H9 (cell line): ENCODE measurements at regions not wholly inside any gene's neighbourhood (a gene's known extent, or its start where the extent isn't known, plus 50 kb on each side); places are given as distances from the start of the nearest gene placed in this dataset.
A peak's percentile ranks its signal among the peaks of the same experiment; 100 is the strongest.

Experiments used
- DNase-seq: peaks from one replicate; pipeline ENCODE4 v3.0.0-alpha.2; 2017
- H2AFZ ChIP-seq: one replicate; pipeline ENCODE4 v1.6.1; 2013; ENCODE audit warnings: mild to moderate bottlenecking, low read length, control low read depth, moderate library complexity
- H2AK5ac ChIP-seq: 2 replicates; pipeline ENCODE4 v1.6.1; 2013; ENCODE audit warnings: low read length, control low read depth, mixed read lengths; ENCODE audit not compliant: insufficient read length
- H2BK120ac ChIP-seq: one replicate; pipeline ENCODE4 v1.6.1; 2013; ENCODE audit warnings: low read depth, mild to moderate bottlenecking, low read length, control low read depth, inconsistent platforms; ENCODE audit not compliant: poor library complexity, severe bottlenecking
- H2BK12ac ChIP-seq: 2 replicates; pipeline ENCODE4 v1.6.1; 2013; ENCODE audit warnings: low read length, control low read depth, mixed read lengths, low read depth; ENCODE audit not compliant: insufficient read length
- H2BK15ac ChIP-seq: 2 replicates; pipeline ENCODE4 v1.6.1; 2013; ENCODE audit warnings: low read depth, low read length, control low read depth
- H2BK20ac ChIP-seq: one replicate; pipeline ENCODE4 v1.6.1; 2013; ENCODE audit warnings: low read depth, mild to moderate bottlenecking, low read length, control low read depth, inconsistent platforms; ENCODE audit not compliant: poor library complexity, severe bottlenecking
- H2BK5ac ChIP-seq: 2 replicates; pipeline ENCODE4 v1.6.1; 2013; ENCODE audit warnings: low read length, control low read depth, mixed read lengths; ENCODE audit not compliant: insufficient read length
- H3K14ac ChIP-seq: 2 replicates; pipeline ENCODE4 v1.6.1; 2013; ENCODE audit warnings: low read length, control low read depth; ENCODE audit not compliant: insufficient read depth
- H3K18ac ChIP-seq: 2 replicates; pipeline ENCODE4 v1.6.1; 2013; ENCODE audit warnings: low read depth, mild to moderate bottlenecking, mixed read lengths, low read length, control low read depth; ENCODE audit not compliant: insufficient read length
- H3K23ac ChIP-seq: 2 replicates; pipeline ENCODE4 v1.6.1; 2013; ENCODE audit warnings: low read length, control low read depth, mixed read lengths, low read depth; ENCODE audit not compliant: insufficient read length
- H3K23me2 ChIP-seq: 2 replicates; pipeline ENCODE4 v1.6.1; 2013; ENCODE audit warnings: low read depth, mild to moderate bottlenecking, mixed read lengths, low read length, control low read depth; ENCODE audit not compliant: insufficient read length, poor library complexity, severe bottlenecking
- H3K27ac ChIP-seq: 2 replicates; pipeline ENCODE4 v1.5.1; 2013; ENCODE audit warnings: low read length, control low read depth, mixed read lengths, low read depth; ENCODE audit not compliant: insufficient read length
- H3K27me3 ChIP-seq: 2 replicates; pipeline ENCODE4 v1.6.1; 2013; ENCODE audit warnings: low read length, control low read depth, inconsistent platforms; ENCODE audit not compliant: insufficient read depth
- H3K4ac ChIP-seq: 2 replicates; pipeline ENCODE4 v1.6.1; 2013; ENCODE audit warnings: low read depth, mild to moderate bottlenecking, control low read depth, inconsistent platforms, low read length, moderate library complexity
- H3K4me1 ChIP-seq: 2 replicates; pipeline ENCODE4 v1.6.1; 2013; ENCODE audit warnings: low read length, control low read depth, inconsistent platforms; ENCODE audit not compliant: insufficient read depth
- H3K4me2 ChIP-seq: 2 replicates; pipeline ENCODE4 v1.6.1; 2013; ENCODE audit warnings: low read length, control low read depth, mixed read lengths; ENCODE audit not compliant: insufficient read length, insufficient read depth
- H3K56ac ChIP-seq: 2 replicates; pipeline ENCODE4 v1.6.1; 2013; ENCODE audit warnings: low read depth, mild to moderate bottlenecking, mixed read lengths, low read length, control low read depth; ENCODE audit not compliant: insufficient read length
- H3K79me1 ChIP-seq: 2 replicates; pipeline ENCODE4 v1.6.1; 2013; ENCODE audit warnings: low read depth, mild to moderate bottlenecking, moderate library complexity, low read length, control low read depth, inconsistent platforms; ENCODE audit not compliant: insufficient read depth, poor library complexity, severe bottlenecking
- H3K79me2 ChIP-seq: 2 replicates; pipeline ENCODE4 v1.6.1; 2013; ENCODE audit warnings: low read length, control low read depth, inconsistent platforms; ENCODE audit not compliant: insufficient read depth
- H3K9ac ChIP-seq: 2 replicates; pipeline ENCODE4 v1.6.1; 2013; ENCODE audit warnings: low read length, control low read depth, mixed read lengths; ENCODE audit not compliant: insufficient read length; ENCODE audit errors: extremely low read depth
- H3K9me3 ChIP-seq: one replicate; pipeline ENCODE4 v1.6.1; 2013; ENCODE audit warnings: low read depth, low read length, inconsistent platforms; ENCODE audit not compliant: control insufficient read depth
- H3T11ph ChIP-seq: one replicate; pipeline ENCODE4 v1.6.1; 2013; ENCODE audit warnings: mild to moderate bottlenecking, low read length, control low read depth, inconsistent platforms
- H4K20me1 ChIP-seq: one replicate; pipeline ENCODE4 v1.6.1; 2013; ENCODE audit not compliant: control insufficient read depth, insufficient read length, insufficient read depth
- H4K5ac ChIP-seq: 2 replicates; pipeline ENCODE4 v1.6.1; 2013; ENCODE audit warnings: low read depth, mild to moderate bottlenecking, mixed read lengths, low read length, control low read depth; ENCODE audit not compliant: insufficient read length
- H4K8ac ChIP-seq: replicated peaks from 2 replicates; pipeline ENCODE4 v1.6.1; 2013; ENCODE audit warnings: low read length, control low read depth, mixed read lengths, low read depth; ENCODE audit not compliant: insufficient read length
- H4K91ac ChIP-seq: 2 replicates; pipeline ENCODE4 v1.6.1; 2013; ENCODE audit warnings: low read depth, mild to moderate bottlenecking, moderate library complexity, mixed read lengths, low read length, control low read depth; ENCODE audit not compliant: insufficient read length
- H3K27ac Mint-ChIP-seq, 3 experiments: 2 replicates in 2 of 3; 3 replicates in 1 of 3; pipeline ENCODE4 v1.8.0; 2020 to 2021; ENCODE audit warnings: mixed read lengths in 3 of 3, mild to moderate bottlenecking in 1 of 3, moderate library complexity in 1 of 3
- H3K27me3 Mint-ChIP-seq: 2 replicates; pipeline ENCODE4 v1.8.0; 2021; ENCODE audit warnings: low read depth, mild to moderate bottlenecking, moderate library complexity, mixed read lengths
- H3K36me3 Mint-ChIP-seq, 3 experiments: 2 replicates in 2 of 3; 3 replicates in 1 of 3; pipeline ENCODE4 v1.8.0; 2020 to 2021; ENCODE audit warnings: low read depth in 3 of 3, mixed read lengths in 3 of 3; ENCODE audit not compliant: insufficient read depth in 1 of 3
- H3K4me1 Mint-ChIP-seq, 2 experiments: 2 replicates each; pipeline ENCODE4 v1.8.0; 2020; ENCODE audit warnings: mixed read lengths in 2 of 2
- H3K4me3 Mint-ChIP-seq, 2 experiments: 2 replicates in 1 of 2; 3 replicates in 1 of 2; pipeline ENCODE4 v1.8.0; 2020 to 2021; ENCODE audit warnings: mild to moderate bottlenecking in 2 of 2, mixed read lengths in 2 of 2, moderate library complexity in 1 of 2
- H3K9me3 Mint-ChIP-seq, 2 experiments: 2 replicates in 1 of 2; 3 replicates in 1 of 2; pipeline ENCODE4 v1.8.0; 2020; ENCODE audit warnings: mild to moderate bottlenecking in 2 of 2, mixed read lengths in 2 of 2, moderate library complexity in 1 of 2
- WGBS: extraction: QIAGEN DNeasy Blood & Tissue Kit; methylation state at CpG from one replicate; pipeline ENCODE4 v1.1.7; 2013; ENCODE audit warnings: missing lambda C conversion rate, low lambda C conversion rate, mixed read lengths; ENCODE audit not compliant: insufficient read length; ENCODE audit errors: extremely low coverage; 5-methylcytosine and 5-hydroxymethylcytosine counted together
- TF ChIP-seq, protein P1 (sequence below): fragments of 200-600 bp; sonication (generic); conservative IDR thresholded peaks from 3 replicates; pipeline ENCODE4 v1.8.0; 2021; ENCODE audit warnings: antibody characterized with exemption, mild to moderate bottlenecking

DNA sequence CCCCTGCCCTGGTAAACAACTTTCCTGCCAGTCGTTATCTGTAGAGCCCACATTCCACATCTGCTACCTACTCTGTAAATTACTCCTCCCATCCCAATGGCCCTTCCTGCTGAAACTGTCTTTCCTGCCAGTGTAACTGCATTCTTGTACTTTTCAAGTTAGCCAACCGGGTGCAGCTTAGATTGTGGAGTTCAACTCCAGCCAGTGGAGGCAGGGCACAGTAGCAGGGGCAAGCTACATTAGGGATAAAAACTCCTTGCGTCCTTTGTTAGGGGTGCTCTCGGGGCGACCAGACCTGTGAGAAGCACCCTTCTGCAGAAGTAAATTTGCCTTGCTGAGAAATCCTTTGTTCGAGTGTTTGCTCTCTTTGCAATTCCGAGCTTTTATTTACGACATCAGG is 639.0 kb upstream of the TYRP1 start:
- Histone ChIP-seq H3K79me2 (no peaks in the 10 kb centered on the region), H2AFZ (no peak overlapping the region), H2AK5ac (no peak overlapping the region), H3K4me2 (no peak overlapping the region), H4K5ac (no peak overlapping the region), H4K91ac (no peak overlapping the region), H3K23me2 (no peaks in the 10 kb centered on the region), H2BK20ac (no peak overlapping the region), H3K56ac (no peak overlapping the region), H4K8ac (no peak overlapping the region), H3K79me1 (no peaks in the 10 kb centered on the region), H3K4me1 (no peaks in the 10 kb centered on the region), H2BK12ac (no peak overlapping the region), H2BK15ac (no peak overlapping the region), H3K4ac (no peak overlapping the region), H3K18ac (no peak overlapping the region), H2BK120ac (no peak overlapping the region), H3K27me3 (no peaks in the 10 kb centered on the region), H3K9ac (no peak overlapping the region), H3K27ac (peak overlapping the region; percentile 60), H3K14ac (no peak overlapping the region), H4K20me1 (no peaks in the 10 kb centered on the region), H3K9me3 (peaks cover 15% of the 10 kb centered on the region), H3T11ph (no peak overlapping the region), H2BK5ac (no peak overlapping the region), H3K23ac (no peak overlapping the region)
- no CpG with 5 or more reads among the region's 8 CpGs for WGBS
- Mint-ChIP-seq H3K4me1 (peaks cover 0 to 3% of the 10 kb centered on the region in 2 experiments; a peak in 2 of 4 replicates), H3K27ac (peak overlapping the region in 2 of 3 experiments; percentile 36 to 83; a peak in 1 of 7 replicates), H3K36me3 (peaks cover 3 to 14% (median 11%) of the 10 kb centered on the region in 3 experiments; a peak in 6 of 7 replicates), H3K9me3 (peaks cover 36 to 39% of the 10 kb centered on the region in 2 experiments), H3K4me3 (no peak overlapping the region), H3K27me3 (no peaks in the 10 kb centered on the region)
- TF ChIP-seq, protein P1, sequence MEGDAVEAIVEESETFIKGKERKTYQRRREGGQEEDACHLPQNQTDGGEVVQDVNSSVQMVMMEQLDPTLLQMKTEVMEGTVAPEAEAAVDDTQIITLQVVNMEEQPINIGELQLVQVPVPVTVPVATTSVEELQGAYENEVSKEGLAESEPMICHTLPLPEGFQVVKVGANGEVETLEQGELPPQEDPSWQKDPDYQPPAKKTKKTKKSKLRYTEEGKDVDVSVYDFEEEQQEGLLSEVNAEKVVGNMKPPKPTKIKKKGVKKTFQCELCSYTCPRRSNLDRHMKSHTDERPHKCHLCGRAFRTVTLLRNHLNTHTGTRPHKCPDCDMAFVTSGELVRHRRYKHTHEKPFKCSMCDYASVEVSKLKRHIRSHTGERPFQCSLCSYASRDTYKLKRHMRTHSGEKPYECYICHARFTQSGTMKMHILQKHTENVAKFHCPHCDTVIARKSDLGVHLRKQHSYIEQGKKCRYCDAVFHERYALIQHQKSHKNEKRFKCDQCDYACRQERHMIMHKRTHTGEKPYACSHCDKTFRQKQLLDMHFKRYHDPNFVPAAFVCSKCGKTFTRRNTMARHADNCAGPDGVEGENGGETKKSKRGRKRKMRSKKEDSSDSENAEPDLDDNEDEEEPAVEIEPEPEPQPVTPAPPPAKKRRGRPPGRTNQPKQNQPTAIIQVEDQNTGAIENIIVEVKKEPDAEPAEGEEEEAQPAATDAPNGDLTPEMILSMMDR = no peak
- peak; percentile 52 for DNase-seq
